Esophagus squamous epithelium (tissue), 5 donors: ENCODE measurements at regions not wholly inside any gene's neighbourhood (a gene's known extent, or its start where the extent isn't known, plus 50 kb on each side); places are given as distances from the start of the nearest gene placed in this dataset.
"Not testable (repeated sequence)": the region's sequence is repeated elsewhere in the genome, so short reads cannot be mapped to it uniquely, and the experiment has no call there.

Experiments
- DNase-seq: peaks from one replicate; lab custom pipeline; 2025; lab: John Stamatoyannopoulos, UW
- H3K27ac ChIP-seq, 4 donors: fragments of 200-600 bp; sonication (generic); one replicate each; pipeline ENCODE4 v1.5.1; 2016 to 2019; ENCODE audit warnings: mild to moderate bottlenecking in 1 of 4
- H3K27me3 ChIP-seq, 4 donors: fragments of 200-600 bp; sonication (generic); 1 replicate in 3 of 4; 2 replicates in 1 of 4; pipeline versions ENCODE4 v1.5.1 to v1.6.0; 2017 to 2021; ENCODE audit warnings: antibody characterized with exemption in 1 of 4
- H3K36me3 ChIP-seq, 3 donors: fragments of 200-600 bp; sonication (generic); one replicate each; pipeline ENCODE4 v1.5.1; 2016 to 2019
- H3K4me1 ChIP-seq, 3 donors: fragments of 200-600 bp; sonication (generic); one replicate each; pipeline ENCODE4 v1.5.1; 2017 to 2019
- H3K4me3 ChIP-seq, 4 donors: fragments of 200-600 bp; sonication (generic); 1 replicate in 3 of 4; 2 replicates in 1 of 4; pipeline ENCODE4 v1.5.1; 2016 to 2019; ENCODE audit warnings: mild to moderate bottlenecking in 2 of 4, moderate library complexity in 1 of 4
- H3K9me3 ChIP-seq, 3 donors: fragments of 200-600 bp; sonication (generic); one replicate each; pipeline ENCODE4 v1.5.1; 2016 to 2019
- POLR2A ChIP-seq, 4 donors: fragments of 450-650 bp; IDR thresholded peaks; one replicate each; pipeline ENCODE4 v1.6.1; 2017; ENCODE audit warnings: antibody characterized with exemption in 4 of 4, mild to moderate bottlenecking in 4 of 4, moderate library complexity in 3 of 4
- WGBS, 2 donors: methylation state at CpG; one replicate each; pipeline ENCODE4 v1.1.5; 2018; 5-methylcytosine and 5-hydroxymethylcytosine counted together
- intact Hi-C: fragments of 100-400 bp; cut with DNase I; formaldehyde crosslinking; loops from one replicate; pipeline ENCODE4 v1.15.0; 2022
- TF ChIP-seq, protein P1 (sequence below), 6 experiments: fragments of 450-650 bp in 4 of 6; fragments of 200-600 bp in 2 of 6; sonication (generic) in 2 of 6; IDR thresholded peaks; one replicate each; pipeline ENCODE4 v1.5.1; 2016 to 2019; ENCODE audit warnings: antibody characterized with exemption in 6 of 6, mild to moderate bottlenecking in 4 of 6, moderate library complexity in 4 of 6
- donor health status: DM: yes; HTN: yes; CAD: no.

DNA sequence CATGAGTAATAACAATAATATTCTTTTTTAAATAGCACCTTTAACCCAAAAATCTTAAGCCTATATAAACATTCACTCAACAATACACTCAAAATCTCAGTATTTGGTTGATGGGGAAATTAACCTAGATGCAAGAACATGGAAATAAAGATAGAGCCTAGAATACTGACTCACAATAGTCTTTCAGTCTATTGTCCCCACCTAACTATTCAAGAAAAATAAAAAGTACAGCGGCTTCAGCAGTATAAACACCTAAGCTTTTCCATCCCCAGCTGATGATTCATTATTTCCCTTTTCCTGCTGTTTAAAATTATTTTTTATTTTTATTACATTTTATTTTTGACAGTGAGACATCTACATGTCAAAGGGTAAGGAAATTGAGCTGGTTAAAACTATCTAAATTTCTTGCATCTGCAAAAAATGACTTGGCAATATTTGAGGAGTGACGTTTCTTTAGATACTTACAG lies 201.4 kb downstream of the FZD1 start:
- TF ChIP-seq POLR2A (IDR thresholded peaks at IDR 0.05) = no peak
- TF ChIP-seq, protein P1, sequence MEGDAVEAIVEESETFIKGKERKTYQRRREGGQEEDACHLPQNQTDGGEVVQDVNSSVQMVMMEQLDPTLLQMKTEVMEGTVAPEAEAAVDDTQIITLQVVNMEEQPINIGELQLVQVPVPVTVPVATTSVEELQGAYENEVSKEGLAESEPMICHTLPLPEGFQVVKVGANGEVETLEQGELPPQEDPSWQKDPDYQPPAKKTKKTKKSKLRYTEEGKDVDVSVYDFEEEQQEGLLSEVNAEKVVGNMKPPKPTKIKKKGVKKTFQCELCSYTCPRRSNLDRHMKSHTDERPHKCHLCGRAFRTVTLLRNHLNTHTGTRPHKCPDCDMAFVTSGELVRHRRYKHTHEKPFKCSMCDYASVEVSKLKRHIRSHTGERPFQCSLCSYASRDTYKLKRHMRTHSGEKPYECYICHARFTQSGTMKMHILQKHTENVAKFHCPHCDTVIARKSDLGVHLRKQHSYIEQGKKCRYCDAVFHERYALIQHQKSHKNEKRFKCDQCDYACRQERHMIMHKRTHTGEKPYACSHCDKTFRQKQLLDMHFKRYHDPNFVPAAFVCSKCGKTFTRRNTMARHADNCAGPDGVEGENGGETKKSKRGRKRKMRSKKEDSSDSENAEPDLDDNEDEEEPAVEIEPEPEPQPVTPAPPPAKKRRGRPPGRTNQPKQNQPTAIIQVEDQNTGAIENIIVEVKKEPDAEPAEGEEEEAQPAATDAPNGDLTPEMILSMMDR (IDR thresholded peaks at IDR 0.05) = no peak

DNA sequence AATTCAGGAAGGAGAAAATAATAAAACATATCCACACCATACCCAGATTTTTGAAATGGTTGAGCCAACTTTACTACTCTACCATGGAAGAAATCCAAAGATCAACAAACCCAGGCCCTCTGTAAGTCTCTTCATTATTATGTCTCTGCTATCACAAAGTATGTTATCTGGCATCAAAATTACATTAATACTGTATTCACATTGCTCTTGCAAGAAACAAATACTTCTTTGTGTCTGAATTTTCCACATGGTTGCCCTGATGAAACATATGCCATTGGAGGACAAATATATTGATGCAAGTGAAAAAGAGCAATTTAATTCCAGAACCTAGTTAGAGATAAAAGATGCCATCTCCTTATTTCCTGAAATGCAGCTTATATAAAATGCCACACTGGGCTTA lies 204.0 kb downstream of the FZD1 start:
- no peaks in the 10 kb centered on the region for H3K9me3 ChIP-seq
- no peak for TF ChIP-seq POLR2A (IDR thresholded peaks at IDR 0.05)
- TF ChIP-seq, protein P1 (IDR thresholded peaks at IDR 0.05) = no peak
- H3K4me1 ChIP-seq = no peaks in the 10 kb centered on the region
- no peaks in the 10 kb centered on the region for H3K36me3 ChIP-seq
- no peak for DNase-seq
- no peaks in the 10 kb centered on the region for H3K27me3 ChIP-seq
- no peak overlapping the region for H3K4me3 ChIP-seq
- no peak overlapping the region for H3K27ac ChIP-seq
- intact Hi-C loops = no loop called here

More for the DNA sequence above, 201.4 kb downstream of the FZD1 start:
- Histone ChIP-seq H3K4me1 (no peaks in the 10 kb centered on the region), H3K27ac (no peak overlapping the region), H3K4me3 (no peak overlapping the region), H3K36me3 (no peaks in the 10 kb centered on the region), H3K9me3 (no peaks in the 10 kb centered on the region), H3K27me3 (no peaks in the 10 kb centered on the region)
- no peak for DNase-seq
- 48 to 49% methylated on average over 2 of the region's 2 CpGs for WGBS, 2 donors
- intact Hi-C loops = no loop called here

DNA sequence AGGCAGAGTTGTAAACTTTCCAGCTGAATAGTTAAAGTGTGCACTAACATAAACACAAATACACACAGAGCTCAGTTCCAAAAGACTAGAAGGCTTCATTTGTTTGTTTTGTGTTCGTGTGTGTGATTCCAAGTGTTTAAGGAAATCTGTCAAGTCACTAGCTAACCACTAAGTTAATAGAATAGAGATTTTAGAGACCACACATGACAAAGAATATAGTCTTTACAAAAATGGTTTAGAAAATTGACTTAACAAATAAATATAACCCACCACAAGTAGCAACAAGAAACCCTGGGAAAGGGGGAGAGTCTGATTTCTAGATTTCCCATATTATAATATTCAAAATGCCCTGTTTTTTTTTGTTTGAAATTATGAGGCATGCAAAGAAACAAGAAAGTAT lies 209.4 kb downstream of the FZD1 start:
- TF ChIP-seq POLR2A (IDR thresholded peaks at IDR 0.05) = no peak
- TF ChIP-seq, protein P1 (IDR thresholded peaks at IDR 0.05) = no peak
- H3K4me1 ChIP-seq = no peaks in the 10 kb centered on the region
- peaks cover 0 to 15% (median 3%) of the 10 kb centered on the region in 3 donors for H3K9me3 ChIP-seq
- no peak for DNase-seq
- H3K27ac ChIP-seq = no peak overlapping the region
- intact Hi-C loops = no loop called here
- 32 to 41% methylated on average over 1 of the region's 1 CpG for WGBS, 2 donors
- no peak overlapping the region for H3K4me3 ChIP-seq
- no peaks in the 10 kb centered on the region for H3K27me3 ChIP-seq
- H3K36me3 ChIP-seq = no peaks in the 10 kb centered on the region

DNA sequence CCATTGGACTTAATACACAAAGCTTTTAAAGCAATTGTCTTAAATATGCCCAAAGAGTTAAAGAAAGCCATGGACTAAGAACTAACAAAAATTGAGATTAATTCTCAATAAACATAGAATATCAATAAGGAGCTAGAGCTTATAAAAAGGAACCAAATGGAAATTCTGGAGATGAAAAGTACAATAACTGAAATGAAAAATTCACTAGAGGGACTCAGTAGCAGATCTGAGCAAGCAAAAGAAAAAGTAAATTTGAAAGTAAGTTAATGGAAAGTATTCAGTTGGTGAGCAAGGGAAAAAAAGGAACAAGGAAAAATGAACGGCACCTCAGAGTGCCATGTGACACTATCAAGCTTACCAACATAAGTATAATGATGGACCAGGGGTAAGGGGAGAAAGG lies 209.8 kb downstream of the FZD1 start:
- peaks cover 0 to 15% (median 3%) of the 10 kb centered on the region in 3 donors for H3K9me3 ChIP-seq
- H3K27me3 ChIP-seq = no peaks in the 10 kb centered on the region
- no peaks in the 10 kb centered on the region for H3K4me1 ChIP-seq
- H3K36me3 ChIP-seq = no peaks in the 10 kb centered on the region
- WGBS, 2 donors = 90 to 97% methylated on average over 1 of the region's 1 CpG
- no peak for DNase-seq
- intact Hi-C loops = no loop called here
- TF ChIP-seq, protein P1 (IDR thresholded peaks at IDR 0.05) = no peak
- TF ChIP-seq POLR2A (IDR thresholded peaks at IDR 0.05) = no peak
- no peak overlapping the region for H3K4me3 ChIP-seq
- no peak overlapping the region for H3K27ac ChIP-seq

DNA sequence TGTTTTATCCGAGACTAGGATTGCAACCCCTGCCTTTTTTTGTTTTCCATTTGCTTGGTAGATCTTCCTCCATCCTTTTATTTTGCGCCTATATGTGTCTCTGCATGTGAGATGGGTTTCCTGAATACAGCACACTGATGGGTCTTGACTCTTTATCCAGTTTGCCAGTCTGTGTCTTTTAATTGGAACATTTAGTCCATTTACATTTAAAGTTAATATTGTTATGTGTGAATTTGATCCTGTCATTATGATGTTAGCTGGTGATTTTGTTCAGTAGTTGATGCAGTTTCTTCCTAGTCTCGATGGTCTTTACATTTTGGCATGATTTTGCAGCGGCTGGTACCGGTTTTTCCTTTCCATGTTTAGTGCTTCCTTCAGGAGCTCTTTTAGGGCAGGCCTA lies 216.2 kb downstream of the FZD1 start:
- H3K4me3 ChIP-seq, H3K27ac ChIP-seq, DNase-seq, H3K27me3 ChIP-seq, H3K36me3 ChIP-seq, intact Hi-C loops, H3K4me1 ChIP-seq, H3K9me3 ChIP-seq: not testable (repeated sequence)
- 88 to 89% methylated on average over 5 of the region's 5 CpGs for WGBS, 2 donors

DNA sequence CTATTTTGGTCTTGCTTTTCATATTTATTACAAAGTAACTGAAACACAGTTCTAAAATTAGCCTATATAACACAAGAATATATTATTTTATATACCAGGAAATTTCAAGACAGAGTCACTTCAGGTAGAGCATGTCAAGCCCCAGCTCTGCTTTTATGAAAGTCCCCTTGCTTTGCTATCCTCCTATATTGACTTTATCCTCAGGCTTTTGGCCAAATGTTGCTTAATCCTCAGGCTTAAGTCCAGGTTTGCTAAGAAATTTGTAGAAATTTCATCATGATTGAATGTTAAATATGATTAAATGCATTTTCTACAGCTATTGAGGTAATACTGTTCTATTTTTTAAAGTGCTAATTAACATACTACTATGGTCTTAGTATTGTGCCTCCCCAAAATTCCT lies 227.6 kb downstream of the FZD1 start:
- H3K36me3 ChIP-seq = no peaks in the 10 kb centered on the region
- intact Hi-C loops = no loop called here
- no peak overlapping the region for H3K27ac ChIP-seq
- H3K27me3 ChIP-seq = no peaks in the 10 kb centered on the region
- no peaks in the 10 kb centered on the region for H3K4me1 ChIP-seq
- TF ChIP-seq, protein P1 (IDR thresholded peaks at IDR 0.05) = no peak
- no peak for TF ChIP-seq POLR2A (IDR thresholded peaks at IDR 0.05)
- no peak for DNase-seq
- no peak overlapping the region for H3K4me3 ChIP-seq
- H3K9me3 ChIP-seq = no peaks in the 10 kb centered on the region
